NCI-H748 (cell line): ENCODE measurements at regions not wholly inside any gene's neighbourhood (a gene's known extent, or its start where the extent isn't known, plus 50 kb on each side); places are given as distances from the start of the nearest gene placed in this dataset.

ENCODE experiments used
- DNase-seq: peaks from one replicate; lab custom pipeline; 2025; ENCODE audit not compliant: unreplicated experiment; lab: John Stamatoyannopoulos, UW

DNA sequence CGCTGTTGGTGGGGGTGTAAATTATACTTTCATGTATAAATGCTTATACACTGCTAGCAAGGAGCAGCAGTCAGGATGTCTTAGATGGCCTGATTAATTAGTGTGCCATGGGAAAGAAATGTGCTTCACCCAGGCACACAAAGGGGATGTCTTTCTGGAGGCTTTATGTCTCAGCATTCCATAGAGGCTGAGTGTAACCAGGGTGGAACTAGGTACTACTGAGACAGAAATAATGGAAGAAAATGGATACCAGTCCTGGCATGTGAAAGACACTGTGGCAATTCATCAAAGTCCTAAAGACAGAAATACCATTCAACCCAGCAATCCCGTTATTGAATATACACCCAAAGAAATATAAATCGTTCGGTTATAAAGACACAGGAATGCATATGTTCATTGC lies 52.5 kb downstream of the PF4 start:
- DNase-seq, result no peak

DNA sequence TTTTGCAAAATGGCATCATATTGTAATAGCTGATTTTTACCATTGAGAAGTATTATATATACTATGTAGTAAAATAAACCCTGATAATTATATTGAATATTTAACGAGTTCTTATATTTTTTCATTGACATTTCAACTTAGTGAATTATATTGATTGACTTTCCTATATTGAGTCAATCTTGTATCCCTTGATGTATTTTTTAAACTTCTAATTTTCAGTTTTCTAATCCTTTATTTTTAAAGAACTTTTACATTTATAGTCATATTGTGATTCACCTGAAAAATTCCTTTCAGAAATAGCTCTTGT lies 54.4 kb downstream of the CXCL1 start:
- no peak for DNase-seq

DNA sequence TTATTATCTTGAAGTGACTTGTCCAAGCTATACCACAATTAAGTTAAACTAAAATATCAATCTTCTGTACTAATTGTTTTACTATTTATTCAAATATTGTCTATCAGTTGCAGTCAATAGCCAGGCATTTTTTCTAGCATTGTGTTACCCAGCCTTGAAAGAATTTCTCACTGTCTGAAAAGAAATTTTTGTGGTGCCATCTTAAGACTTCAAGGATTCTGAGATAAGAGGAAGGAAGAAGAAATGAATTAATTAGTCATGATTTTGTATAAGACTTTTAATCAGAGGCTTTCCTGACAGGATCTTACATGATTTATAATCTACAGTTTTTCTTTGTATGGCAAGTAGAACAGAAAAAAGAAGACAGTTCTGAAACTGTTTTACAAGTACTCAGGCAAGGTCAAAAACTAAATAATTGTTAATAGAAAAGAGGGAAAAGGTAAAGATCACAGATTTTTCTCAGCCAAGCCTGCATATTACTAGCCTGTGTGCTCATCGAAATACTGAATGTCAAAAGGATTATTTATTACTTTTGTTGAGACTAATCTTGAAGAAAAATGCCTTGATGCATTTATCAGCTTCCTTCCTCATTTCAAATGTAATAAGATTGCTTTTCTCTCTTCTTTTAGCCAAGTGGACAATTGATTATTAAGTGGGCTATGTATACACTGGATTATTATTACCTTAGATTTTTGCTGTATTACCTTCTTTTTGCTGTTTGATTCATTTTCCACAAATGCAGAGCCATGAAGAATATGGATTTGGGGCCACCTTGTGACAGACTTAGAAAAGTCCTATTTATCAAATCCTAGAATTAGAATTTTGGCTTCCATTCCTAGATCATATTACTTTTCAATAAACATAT lies 53.8 kb downstream of the CXCL1 start:
- DNase-seq, result peak; percentile 19

DNA sequence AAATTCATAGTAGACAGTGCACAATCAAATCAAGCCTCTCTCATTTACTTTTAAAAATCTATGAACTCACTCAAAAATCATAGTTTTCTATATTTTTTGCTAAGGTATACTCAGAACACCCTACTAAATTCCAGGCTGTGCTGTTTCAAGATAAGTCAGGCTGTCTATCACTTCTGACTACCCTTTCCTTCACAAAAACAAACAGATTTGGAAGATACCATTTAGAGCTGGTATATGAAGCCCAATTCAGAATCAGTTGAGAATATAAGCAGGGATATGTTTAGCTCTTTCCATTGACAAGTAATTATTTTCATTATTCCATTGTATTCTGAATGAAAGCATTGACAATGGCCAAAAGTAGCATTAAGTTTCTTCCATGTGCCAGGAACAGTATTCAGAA lies 53.1 kb downstream of the CXCL1 start:
- no peak for DNase-seq
